Mesothelial cell of epicardium (in vitro differentiated cells): ENCODE measurements at regions not wholly inside any gene's neighbourhood (a gene's known extent, or its start where the extent isn't known, plus 50 kb on each side); places are given as distances from the start of the nearest gene placed in this dataset.

ENCODE experiments used
- DNase-seq, 2 experiments: peaks; one replicate each; pipeline ENCODE4 v3.0.0; 2021; ENCODE audit warnings: low spot score in 2 of 2; ENCODE audit not compliant: unreplicated experiment in 2 of 2
- H3K27ac Mint-ChIP-seq: 2 replicates; pipeline ENCODE4 v1.8.0; 2021; ENCODE audit warnings: mixed read lengths
- H3K27me3 Mint-ChIP-seq: 2 replicates; pipeline ENCODE4 v1.8.0; 2021; ENCODE audit warnings: low read depth, mixed read lengths
- H3K36me3 Mint-ChIP-seq: 2 replicates; pipeline ENCODE4 v1.8.0; 2021; ENCODE audit warnings: mixed read lengths
- H3K4me1 Mint-ChIP-seq: 2 replicates; pipeline ENCODE4 v1.8.0; 2021; ENCODE audit warnings: mixed read lengths
- H3K4me3 Mint-ChIP-seq: 2 replicates; pipeline ENCODE4 v1.8.0; 2021; ENCODE audit warnings: mild to moderate bottlenecking, moderate library complexity, mixed read lengths
- H3K9me3 Mint-ChIP-seq: 2 replicates; pipeline ENCODE4 v1.8.0; 2021; ENCODE audit warnings: mixed read lengths
- CTCF ChIP-seq: fragments of 200-600 bp; sonication (generic); IDR thresholded peaks from one replicate; pipeline ENCODE4 v1.5.0; 2021; ENCODE audit warnings: antibody characterized with exemption; ENCODE audit not compliant: unreplicated experiment

GRCh38 chr13:79237981-79238380 lies 168.1 kb downstream of the RBM26 start:
- Mint-ChIP-seq H3K9me3 (peaks cover 5% of the 10 kb centered on the region), H3K4me1 (no peaks in the 10 kb centered on the region), H3K36me3 (no peaks in the 10 kb centered on the region), H3K27me3 (peaks cover 5% of the 10 kb centered on the region), H3K27ac (no peak overlapping the region), H3K4me3 (no peak overlapping the region)
- no peak for DNase-seq
- TF ChIP-seq CTCF: no peak

GRCh38 chr13:79231887-79232286 lies 174.2 kb downstream of the RBM26 start:
- Mint-ChIP-seq H3K4me3 (no peak overlapping the region), H3K27me3 (no peaks in the 10 kb centered on the region), H3K9me3 (peaks cover 5% of the 10 kb centered on the region), H3K4me1 (no peaks in the 10 kb centered on the region), H3K27ac (no peak overlapping the region), H3K36me3 (no peaks in the 10 kb centered on the region)
- DNase-seq: no peak
- no peak for TF ChIP-seq CTCF

- Mint-ChIP-seq H3K27me3 (no peaks in the 10 kb centered on the region), H3K27ac (no peak overlapping the region), H3K4me1 (no peaks in the 10 kb centered on the region), H3K4me3 (no peak overlapping the region), H3K9me3 (no peaks in the 10 kb centered on the region), H3K36me3 (no peaks in the 10 kb centered on the region)
- TF ChIP-seq CTCF: no peak
- DNase-seq: no peak
Measured at GRCh38 chr13:79229761-79230160, 176.3 kb downstream of the RBM26 start.

GRCh38 chr13:79228972-79229371 lies 177.1 kb downstream of the RBM26 start:
- no peak for DNase-seq
- H3K27me3 Mint-ChIP-seq: no peaks in the 10 kb centered on the region
- no peak overlapping the region for H3K4me3 Mint-ChIP-seq
- no peaks in the 10 kb centered on the region for H3K9me3 Mint-ChIP-seq
- no peaks in the 10 kb centered on the region for H3K4me1 Mint-ChIP-seq
- TF ChIP-seq CTCF: no peak
- H3K36me3 Mint-ChIP-seq: no peaks in the 10 kb centered on the region
- no peak overlapping the region for H3K27ac Mint-ChIP-seq

- H3K4me1 Mint-ChIP-seq: no peaks in the 10 kb centered on the region
- no peaks in the 10 kb centered on the region for H3K27me3 Mint-ChIP-seq
- TF ChIP-seq CTCF: no peak
- H3K36me3 Mint-ChIP-seq: no peaks in the 10 kb centered on the region
- no peak overlapping the region for H3K27ac Mint-ChIP-seq
- DNase-seq: no peak
- H3K4me3 Mint-ChIP-seq: no peak overlapping the region
- no peaks in the 10 kb centered on the region for H3K9me3 Mint-ChIP-seq
Measured at GRCh38 chr13:79227418-79227817, 178.6 kb downstream of the RBM26 start.

GRCh38 chr13:79226938-79227337 lies 179.1 kb downstream of the RBM26 start:
- Mint-ChIP-seq H3K27ac (no peak overlapping the region), H3K9me3 (no peaks in the 10 kb centered on the region), H3K4me3 (no peak overlapping the region), H3K36me3 (no peaks in the 10 kb centered on the region), H3K27me3 (no peaks in the 10 kb centered on the region), H3K4me1 (no peaks in the 10 kb centered on the region)
- DNase-seq: no peak
- no peak for TF ChIP-seq CTCF
